SU-DHL-6 (cell line): ENCODE measurements at regions not wholly inside any gene's neighbourhood (a gene's known extent, or its start where the extent isn't known, plus 50 kb on each side); places are given as distances from the start of the nearest gene placed in this dataset.

Source experiments
- CTCF ChIP-seq: fragments of 200-600 bp; sonication (generic); IDR thresholded peaks from one replicate; pipeline ENCODE4 v1.5.1; 2017; ENCODE audit warnings: antibody characterized with exemption, mild to moderate bottlenecking, low read length, moderate library complexity; ENCODE audit not compliant: insufficient read depth, poor library complexity, severe bottlenecking
- EZH2phosphoT487 ChIP-seq: fragments of 200-600 bp; sonication (generic), shearing (Covaris generic); conservative IDR thresholded peaks from 2 replicates; pipeline ENCODE4 v1.6.1; 2018; ENCODE audit warnings: mild to moderate bottlenecking, antibody characterized with exemption, low read length, moderate library complexity, mixed read lengths

- no peak for TF ChIP-seq CTCF
- no peak for TF ChIP-seq EZH2phosphoT487
Measured at GRCh38 chr16:86070971-86071370, 172.0 kb downstream of the IRF8 start.
